ENCODE measurements at regions not wholly inside any gene's neighbourhood (a gene's known extent, or its start where the extent isn't known, plus 50 kb on each side); places are given as distances from the start of the nearest gene placed in this dataset.

DNA sequence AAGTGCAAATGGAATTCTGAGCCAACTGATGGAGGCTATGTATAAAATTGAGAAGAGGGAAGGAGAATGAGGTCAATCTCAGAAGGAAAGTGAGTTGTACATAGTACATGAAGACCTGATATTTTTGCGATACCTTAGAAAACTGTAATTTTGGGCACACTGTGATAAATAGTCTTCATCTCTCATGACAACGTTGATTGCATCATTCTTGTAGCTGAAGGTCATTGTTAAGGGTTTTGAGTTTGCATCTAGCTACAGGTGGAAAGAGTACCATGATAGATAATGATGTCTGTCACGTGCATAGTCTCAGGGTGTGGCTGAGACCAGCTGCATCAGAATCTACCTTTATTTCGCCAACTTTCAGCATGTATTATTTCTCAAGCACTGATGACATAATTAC lies 435.4 kb upstream of the MDFIC2 start:
- no peak for ATAC-seq
- Histone ChIP-seq H4K20me1 (ENCODE audit: insufficient read depth) (no peaks in the 10 kb centered on the region), H3K27me3 (ENCODE audit: insufficient read depth, low read length) (no peaks in the 10 kb centered on the region), H3K9me2 (ENCODE audit: insufficient read depth) (no peaks in the 10 kb centered on the region), H3K4me1 (ENCODE audit: control insufficient read depth in 1 of 2, insufficient read depth in 2 of 2, low read length in 2 of 2) (no peaks in the 10 kb centered on the region), H3K9ac (ENCODE audit: low read length) (no peak overlapping the region), H3K27ac (ENCODE audit: low read depth, low read length) (no peak overlapping the region), H3K4me2 (ENCODE audit: low read length) (no peak overlapping the region), H3K36me3 (ENCODE audit: control insufficient read depth in 1 of 2, insufficient read depth in 2 of 2, low read length in 2 of 2) (no peaks in the 10 kb centered on the region), H3K79me2 (ENCODE audit: insufficient read depth, low read length) (no peaks in the 10 kb centered on the region), H3K4me3 (replicated peaks in 1 of 2; ENCODE audit: low read depth in 1 of 2, low read length in 2 of 2) (no peak overlapping the region), H2AFZ (ENCODE audit: low read depth, low read length, poor library complexity, severe bottlenecking) (no peak overlapping the region), H3K9me3 (ENCODE audit: control insufficient read depth in 1 of 2, insufficient read depth in 1 of 2, low read depth in 1 of 2, low read length in 2 of 2) (no peaks in the 10 kb centered on the region; a peak in 1 of 4 replicates)
- intact Hi-C loops (cut with micrococcal nuclease): no loop called here
- no TSS peak for BruUV-seq (replicated peaks)
- DNase-seq (ENCODE audit: low read depth, low spot score): no peak
- TF ChIP-seq, protein P1, sequence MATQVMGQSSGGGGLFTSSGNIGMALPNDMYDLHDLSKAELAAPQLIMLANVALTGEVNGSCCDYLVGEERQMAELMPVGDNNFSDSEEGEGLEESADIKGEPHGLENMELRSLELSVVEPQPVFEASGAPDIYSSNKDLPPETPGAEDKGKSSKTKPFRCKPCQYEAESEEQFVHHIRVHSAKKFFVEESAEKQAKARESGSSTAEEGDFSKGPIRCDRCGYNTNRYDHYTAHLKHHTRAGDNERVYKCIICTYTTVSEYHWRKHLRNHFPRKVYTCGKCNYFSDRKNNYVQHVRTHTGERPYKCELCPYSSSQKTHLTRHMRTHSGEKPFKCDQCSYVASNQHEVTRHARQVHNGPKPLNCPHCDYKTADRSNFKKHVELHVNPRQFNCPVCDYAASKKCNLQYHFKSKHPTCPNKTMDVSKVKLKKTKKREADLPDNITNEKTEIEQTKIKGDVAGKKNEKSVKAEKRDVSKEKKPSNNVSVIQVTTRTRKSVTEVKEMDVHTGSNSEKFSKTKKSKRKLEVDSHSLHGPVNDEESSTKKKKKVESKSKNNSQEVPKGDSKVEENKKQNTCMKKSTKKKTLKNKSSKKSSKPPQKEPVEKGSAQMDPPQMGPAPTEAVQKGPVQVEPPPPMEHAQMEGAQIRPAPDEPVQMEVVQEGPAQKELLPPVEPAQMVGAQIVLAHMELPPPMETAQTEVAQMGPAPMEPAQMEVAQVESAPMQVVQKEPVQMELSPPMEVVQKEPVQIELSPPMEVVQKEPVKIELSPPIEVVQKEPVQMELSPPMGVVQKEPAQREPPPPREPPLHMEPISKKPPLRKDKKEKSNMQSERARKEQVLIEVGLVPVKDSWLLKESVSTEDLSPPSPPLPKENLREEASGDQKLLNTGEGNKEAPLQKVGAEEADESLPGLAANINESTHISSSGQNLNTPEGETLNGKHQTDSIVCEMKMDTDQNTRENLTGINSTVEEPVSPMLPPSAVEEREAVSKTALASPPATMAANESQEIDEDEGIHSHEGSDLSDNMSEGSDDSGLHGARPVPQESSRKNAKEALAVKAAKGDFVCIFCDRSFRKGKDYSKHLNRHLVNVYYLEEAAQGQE (IDR thresholded peaks at IDR 0.05; ENCODE audit: low read depth): no peak
- TF ChIP-seq EZH2 (IDR thresholded peaks at IDR 0.05) (no peak), CEBPB (IDR thresholded peaks at IDR 0.05; ENCODE audit: low read depth) (no peak), ZBTB33 (IDR thresholded peaks at IDR 0.05; ENCODE audit: extremely low read depth, insufficient replicate concordance, low read length) (no peak), SRF (IDR thresholded peaks at IDR 0.05; ENCODE audit: low read depth) (no peak)
- CTCF ChIA-PET: no interaction called here
- POLR2A ChIA-PET: no interaction called here
- RAD21 ChIA-PET (ENCODE audit: low non-redundant PET in 1 of 2, low total read pairs in 2 of 2, uncharacterized antibody in 2 of 2, unreplicated experiment in 2 of 2): no interaction called here
